GM12891 (cell line): ENCODE measurements at regions not wholly inside any gene's neighbourhood (a gene's known extent, or its start where the extent isn't known, plus 50 kb on each side); places are given as distances from the start of the nearest gene placed in this dataset.

ENCODE experiments used
- POLR2A ChIP-seq: IDR thresholded peaks from 2 replicates; pipeline ENCODE4 v1.6.1; 2011; ENCODE audit warnings: low read depth, low read length, control low read depth
- TAF1 ChIP-seq: IDR thresholded peaks from 2 replicates; pipeline ENCODE4 v1.6.1; 2011; ENCODE audit warnings: low read depth, low read length, control low read depth

GRCh38 chr6:51382847-51383246, 564.2 kb downstream of the TFAP2B start:
- TF ChIP-seq TAF1 = no peak
- no peak for TF ChIP-seq POLR2A
